Left ventricle myocardium inferior (tissue), 1 donor: ENCODE measurements at regions not wholly inside any gene's neighbourhood (a gene's known extent, or its start where the extent isn't known, plus 50 kb on each side); places are given as distances from the start of the nearest gene placed in this dataset.

Experiments
- DNase-seq: peaks from one replicate; pipeline ENCODE4 v3.0.0-alpha.2; 2020
- H3K27ac ChIP-seq: fragments of 200-600 bp; replicated peaks from 2 replicates; pipeline ENCODE4 v1.8.0; 2021
- H3K27me3 ChIP-seq: fragments of 200-600 bp; 2 replicates; pipeline ENCODE4 v1.8.0; 2021; ENCODE audit warnings: low read depth
- H3K36me3 ChIP-seq: fragments of 200-600 bp; 2 replicates; pipeline ENCODE4 v1.8.0; 2021
- H3K4me1 ChIP-seq: fragments of 200-600 bp; 2 replicates; pipeline ENCODE4 v1.8.0; 2021
- H3K4me3 ChIP-seq: fragments of 200-600 bp; 2 replicates; pipeline ENCODE4 v1.8.0; 2021; ENCODE audit warnings: mild to moderate bottlenecking, moderate library complexity
- H3K9me3 ChIP-seq: fragments of 200-600 bp; replicated peaks from 2 replicates; pipeline ENCODE4 v1.8.0; 2021
- CTCF ChIP-seq: fragments of 200-600 bp; IDR thresholded peaks from 2 replicates; pipeline ENCODE4 v1.8.0; 2021; ENCODE audit warnings: antibody characterized with exemption, mild to moderate bottlenecking, borderline replicate concordance
- intact Hi-C: fragments of 100-400 bp; cut with micrococcal nuclease; formaldehyde crosslinking; loops from one replicate; pipeline ENCODE4 v1.11.0; 2022
- donor health status: DM: no; HTN: yes; CAD: no; lungs with severe emphysema.

DNA sequence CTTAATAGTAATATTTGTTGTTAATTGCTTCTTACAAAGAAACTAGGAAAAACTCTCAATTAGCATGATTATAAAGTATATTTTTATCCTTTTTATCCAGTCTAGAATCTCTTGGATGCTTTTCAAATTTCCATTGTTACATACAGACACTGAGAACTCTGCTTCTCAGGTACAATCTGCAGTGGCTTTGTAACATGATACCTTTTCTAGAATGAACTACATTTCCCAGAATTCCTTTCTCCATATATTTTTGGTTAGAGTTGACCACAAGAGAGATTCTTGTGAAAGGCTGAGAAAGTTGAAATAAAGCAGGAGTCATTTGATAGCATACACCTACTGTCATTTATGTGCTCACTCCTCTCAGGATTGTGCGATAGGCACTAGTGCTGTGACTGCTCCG lies 148.6 kb downstream of the SLITRK6 start:
- intact Hi-C loops = no loop called here
- no peak for TF ChIP-seq CTCF
- no peak overlapping the region for H3K4me3 ChIP-seq
- no peak overlapping the region for H3K27ac ChIP-seq
- no peaks in the 10 kb centered on the region for H3K9me3 ChIP-seq
- no peaks in the 10 kb centered on the region for H3K36me3 ChIP-seq
- no peaks in the 10 kb centered on the region for H3K27me3 ChIP-seq
- no peaks in the 10 kb centered on the region for H3K4me1 ChIP-seq
- DNase-seq = no peak

DNA sequence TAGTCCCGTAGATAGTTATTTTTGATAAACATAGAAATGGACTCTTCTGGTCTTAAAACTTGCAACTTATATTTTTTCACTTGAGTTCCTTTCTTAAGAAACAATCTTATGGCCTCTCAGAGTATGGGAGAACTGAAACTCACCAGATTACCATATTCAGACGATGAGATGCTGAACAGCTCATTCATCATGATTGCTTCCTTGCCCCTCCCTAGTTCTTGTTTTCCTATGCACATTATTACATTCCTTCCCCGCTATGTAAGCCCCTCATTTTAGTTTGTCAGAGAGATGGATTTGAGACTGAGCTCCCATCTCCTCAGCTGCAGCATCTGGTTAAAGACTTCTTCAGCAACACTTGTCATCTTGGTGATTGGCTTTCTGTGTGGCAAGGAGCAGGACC lies 158.5 kb downstream of the SLITRK6 start:
- no peak overlapping the region for H3K27ac ChIP-seq
- no peak overlapping the region for H3K4me3 ChIP-seq
- H3K4me1 ChIP-seq = no peaks in the 10 kb centered on the region
- TF ChIP-seq CTCF = no peak
- no peaks in the 10 kb centered on the region for H3K27me3 ChIP-seq
- peaks cover 11% of the 10 kb centered on the region for H3K9me3 ChIP-seq
- H3K36me3 ChIP-seq = no peaks in the 10 kb centered on the region
- no peak for DNase-seq
- intact Hi-C loops = no loop called here

GRCh38 chr13:85638815-85639393 lies 160.3 kb downstream of the SLITRK6 start:
- no peak for TF ChIP-seq CTCF
- H3K36me3 ChIP-seq = no peaks in the 10 kb centered on the region
- intact Hi-C loops = no loop called here
- no peak overlapping the region for H3K4me3 ChIP-seq
- DNase-seq = no peak
- H3K27me3 ChIP-seq = no peaks in the 10 kb centered on the region
- no peak overlapping the region for H3K27ac ChIP-seq
- H3K9me3 ChIP-seq = peaks cover 6% of the 10 kb centered on the region
- H3K4me1 ChIP-seq = no peaks in the 10 kb centered on the region

DNA sequence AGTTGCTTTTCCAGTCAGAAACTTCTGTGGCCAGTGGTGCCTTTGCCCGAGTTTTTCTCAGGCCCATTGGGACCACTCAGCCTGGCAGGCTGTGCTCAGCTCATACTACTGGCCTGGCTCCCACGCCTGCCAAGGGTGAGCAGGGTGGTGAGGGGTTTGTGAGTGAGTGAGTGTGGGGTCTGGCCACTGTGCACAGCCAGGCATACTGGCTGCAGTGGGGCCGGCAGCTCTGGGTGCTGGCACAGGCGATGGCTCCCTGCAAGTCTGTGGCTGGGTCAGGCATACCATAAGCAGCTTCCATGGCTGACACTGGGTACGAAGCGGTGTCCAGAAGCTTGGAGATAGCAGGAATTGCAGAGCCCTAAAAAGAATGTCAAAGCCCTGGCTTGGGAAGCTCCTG lies 161.0 kb downstream of the SLITRK6 start:
- DNase-seq = no peak
- Histone ChIP-seq H3K27ac (no peak overlapping the region), H3K27me3 (no peaks in the 10 kb centered on the region), H3K9me3 (peaks cover 6% of the 10 kb centered on the region), H3K4me3 (no peak overlapping the region), H3K36me3 (no peaks in the 10 kb centered on the region), H3K4me1 (no peaks in the 10 kb centered on the region)
- intact Hi-C loops = no loop called here
- TF ChIP-seq CTCF = no peak

- H3K4me1 ChIP-seq = no peaks in the 10 kb centered on the region
- no peaks in the 10 kb centered on the region for H3K9me3 ChIP-seq
- H3K27ac ChIP-seq = no peak overlapping the region
- no peaks in the 10 kb centered on the region for H3K27me3 ChIP-seq
- H3K36me3 ChIP-seq = no peaks in the 10 kb centered on the region
- intact Hi-C loops = no loop called here
- no peak for DNase-seq
- H3K4me3 ChIP-seq = no peak overlapping the region
- TF ChIP-seq CTCF = no peak
These were observed 166.6 kb downstream of the SLITRK6 start for GRCh38 chr13:85632526-85633195.
